ENCODE measurements at regions not wholly inside any gene's neighbourhood (a gene's known extent, or its start where the extent isn't known, plus 50 kb on each side); places are given as distances from the start of the nearest gene placed in this dataset.
A peak's percentile ranks its signal among the peaks of the same experiment; 100 is the strongest.

DNA sequence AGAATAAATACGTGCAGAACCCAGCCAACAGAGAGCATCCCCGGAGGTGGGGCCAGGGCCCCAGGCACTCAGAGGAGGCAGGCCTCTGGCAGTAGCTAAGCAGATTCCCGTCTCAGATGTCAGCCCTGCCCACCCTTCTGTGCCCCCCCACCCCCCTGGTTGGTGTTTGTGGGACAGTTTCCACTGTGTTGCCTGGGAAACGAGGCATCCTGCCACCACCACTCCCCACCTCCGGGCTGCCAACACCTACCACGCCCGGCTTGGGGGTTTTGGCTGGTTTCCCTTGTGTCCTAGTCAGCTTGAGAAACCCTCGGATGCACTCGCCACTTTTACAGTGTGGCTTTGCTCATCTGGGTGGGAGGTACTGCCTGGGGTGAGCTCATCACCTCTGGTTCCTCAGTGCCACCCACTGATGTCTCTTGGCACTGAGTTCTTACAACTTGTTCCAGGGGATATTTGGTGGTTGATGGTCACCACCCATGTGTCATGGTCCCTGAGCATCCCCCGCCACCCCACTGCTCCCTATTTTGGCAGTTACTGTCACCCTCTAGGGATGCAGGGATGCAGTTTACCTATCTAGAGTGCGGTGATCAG lies 72.4 kb upstream of the YWHAQ start:
- intact Hi-C loops (cut with DNase I): no loop called here
- Histone ChIP-seq H3K36me3 (no peaks in the 10 kb centered on the region), H3K9me3 (no peaks in the 10 kb centered on the region), H3K4me3 (no peak overlapping the region), H3K4me1 (peaks cover 4 to 8% of the 10 kb centered on the region in 2 donors), H3K27ac (no peak overlapping the region), H3K27me3 (no peaks in the 10 kb centered on the region)
- TF ChIP-seq, protein P1, sequence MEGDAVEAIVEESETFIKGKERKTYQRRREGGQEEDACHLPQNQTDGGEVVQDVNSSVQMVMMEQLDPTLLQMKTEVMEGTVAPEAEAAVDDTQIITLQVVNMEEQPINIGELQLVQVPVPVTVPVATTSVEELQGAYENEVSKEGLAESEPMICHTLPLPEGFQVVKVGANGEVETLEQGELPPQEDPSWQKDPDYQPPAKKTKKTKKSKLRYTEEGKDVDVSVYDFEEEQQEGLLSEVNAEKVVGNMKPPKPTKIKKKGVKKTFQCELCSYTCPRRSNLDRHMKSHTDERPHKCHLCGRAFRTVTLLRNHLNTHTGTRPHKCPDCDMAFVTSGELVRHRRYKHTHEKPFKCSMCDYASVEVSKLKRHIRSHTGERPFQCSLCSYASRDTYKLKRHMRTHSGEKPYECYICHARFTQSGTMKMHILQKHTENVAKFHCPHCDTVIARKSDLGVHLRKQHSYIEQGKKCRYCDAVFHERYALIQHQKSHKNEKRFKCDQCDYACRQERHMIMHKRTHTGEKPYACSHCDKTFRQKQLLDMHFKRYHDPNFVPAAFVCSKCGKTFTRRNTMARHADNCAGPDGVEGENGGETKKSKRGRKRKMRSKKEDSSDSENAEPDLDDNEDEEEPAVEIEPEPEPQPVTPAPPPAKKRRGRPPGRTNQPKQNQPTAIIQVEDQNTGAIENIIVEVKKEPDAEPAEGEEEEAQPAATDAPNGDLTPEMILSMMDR (IDR thresholded peaks at IDR 0.05): no peak
- peak; percentile 61 for ATAC-seq
- peak in 2 of 4 donors; percentile 33 to 53 for DNase-seq

DNA sequence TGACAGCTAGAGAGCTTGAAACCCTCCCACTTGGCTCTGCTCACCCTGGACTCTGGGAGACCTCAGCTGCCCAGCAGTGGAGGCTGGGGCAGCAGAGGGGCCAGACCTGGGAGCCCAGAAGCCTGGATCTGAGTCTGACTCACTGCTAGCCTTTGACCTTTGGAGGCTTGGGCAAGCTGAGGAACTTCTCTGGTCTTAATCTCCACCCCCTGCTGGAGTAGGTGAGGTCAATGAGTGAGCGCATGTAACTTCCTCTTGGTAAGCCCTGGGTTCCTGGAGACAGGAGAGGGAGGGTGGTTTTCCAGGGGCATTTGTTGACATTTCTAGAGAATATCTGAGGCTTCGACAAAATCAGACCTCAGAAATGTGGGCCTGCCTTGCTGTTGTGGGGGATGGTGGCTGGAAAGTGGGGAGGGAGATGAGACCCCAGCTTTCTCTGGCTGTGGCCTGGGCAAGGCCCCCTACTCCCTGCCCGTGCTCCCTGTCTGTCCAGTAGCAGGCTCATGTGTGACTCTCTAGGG lies 73.0 kb upstream of the YWHAQ start:
- Histone ChIP-seq H3K27me3 (no peaks in the 10 kb centered on the region), H3K4me3 (no peak overlapping the region), H3K4me1 (peaks cover 4 to 8% of the 10 kb centered on the region in 2 donors), H3K9me3 (no peaks in the 10 kb centered on the region), H3K36me3 (no peaks in the 10 kb centered on the region), H3K27ac (no peak overlapping the region)
- TF ChIP-seq, protein P1 (IDR thresholded peaks at IDR 0.05): no peak
- DNase-seq (peak in 1 of 4 donors; percentile 53), ATAC-seq (peak; percentile 86)
- intact Hi-C loops (cut with DNase I): no loop called here

DNA sequence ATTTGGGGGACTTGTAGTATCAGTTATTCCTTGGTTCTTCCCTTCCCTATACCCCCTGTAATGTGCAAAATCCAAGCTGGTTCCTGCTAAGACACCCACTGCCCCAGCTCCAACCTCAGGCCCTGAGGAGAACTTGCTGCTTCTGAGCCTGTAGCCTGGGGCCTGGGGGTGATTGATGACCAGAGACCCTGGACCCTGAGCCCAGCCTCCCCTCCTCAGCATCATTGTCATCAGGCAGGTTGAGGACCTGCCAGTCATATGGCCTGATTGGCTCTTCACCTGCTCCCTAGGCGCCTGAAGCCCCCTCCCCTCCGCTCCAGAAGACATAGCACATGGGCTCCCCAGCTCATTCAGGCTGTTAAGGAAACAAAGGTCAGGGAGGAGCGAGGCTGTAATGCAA lies 73.8 kb upstream of the YWHAQ start:
- TF ChIP-seq, protein P1 (IDR thresholded peaks at IDR 0.05): no peak
- no peaks in the 10 kb centered on the region for H3K27me3 ChIP-seq
- H3K9me3 ChIP-seq: no peaks in the 10 kb centered on the region
- intact Hi-C loops (cut with DNase I): no loop called here
- H3K4me1 ChIP-seq: peaks cover 4 to 8% of the 10 kb centered on the region in 2 donors
- ATAC-seq: no peak
- no peaks in the 10 kb centered on the region for H3K36me3 ChIP-seq
- DNase-seq: no peak
- H3K4me3 ChIP-seq: no peak overlapping the region
- no peak overlapping the region for H3K27ac ChIP-seq

DNA sequence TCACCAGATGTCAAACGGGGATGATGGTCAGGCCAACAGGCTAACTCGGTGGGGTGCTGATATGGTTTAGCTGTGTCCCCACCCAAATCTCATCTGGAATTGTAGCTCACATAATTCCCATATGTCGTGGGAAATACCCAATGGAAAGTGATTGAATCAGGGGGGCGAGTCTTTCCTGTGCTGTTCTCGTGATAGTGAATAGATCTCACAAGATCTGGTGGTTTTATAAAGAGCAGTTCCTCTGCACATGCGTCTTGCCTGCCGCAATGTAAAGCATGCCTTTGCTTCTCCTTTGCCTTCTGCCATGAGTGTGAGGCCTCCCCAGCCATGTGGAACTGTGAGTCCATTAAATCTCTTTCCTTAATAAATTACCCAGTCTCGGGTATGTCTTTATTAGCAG lies 74.4 kb upstream of the YWHAQ start:
- TF ChIP-seq, protein P1 (IDR thresholded peaks at IDR 0.05): no peak
- ATAC-seq: no peak
- no peak for DNase-seq
- intact Hi-C loops (cut with DNase I): no loop called here
- H3K36me3 ChIP-seq: no peaks in the 10 kb centered on the region
- no peaks in the 10 kb centered on the region for H3K27me3 ChIP-seq
- H3K4me1 ChIP-seq: peaks cover 4 to 8% of the 10 kb centered on the region in 2 donors
- no peak overlapping the region for H3K27ac ChIP-seq
- no peak overlapping the region for H3K4me3 ChIP-seq
- H3K9me3 ChIP-seq: no peaks in the 10 kb centered on the region

DNA sequence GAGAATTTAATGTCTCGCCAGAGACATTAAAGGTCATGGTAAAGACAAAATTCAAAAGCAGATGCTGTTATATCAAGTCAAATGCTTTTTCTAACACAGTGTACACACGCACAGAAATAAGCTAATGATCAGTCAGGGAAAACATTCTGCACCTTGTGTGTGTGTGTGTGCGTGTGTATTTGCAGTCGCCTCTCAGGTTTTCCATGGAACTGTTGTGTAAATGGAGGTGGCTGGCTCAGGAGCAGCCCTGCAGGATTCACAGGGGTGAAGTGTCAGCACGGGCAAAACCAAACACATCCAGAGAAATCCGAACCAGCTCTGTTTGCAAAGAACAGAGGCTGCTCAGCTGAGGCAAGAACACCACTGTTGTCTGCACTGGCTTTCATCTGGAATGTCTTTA lies 76.2 kb upstream of the YWHAQ start:
- no peaks in the 10 kb centered on the region for H3K9me3 ChIP-seq
- H3K27me3 ChIP-seq: no peaks in the 10 kb centered on the region
- ATAC-seq (no peak), DNase-seq (no peak)
- intact Hi-C loops (cut with DNase I): no loop called here
- H3K4me3 ChIP-seq: no peak overlapping the region
- H3K4me1 ChIP-seq: peaks cover 4 to 8% of the 10 kb centered on the region in 2 donors
- no peak overlapping the region for H3K27ac ChIP-seq
- H3K36me3 ChIP-seq: no peaks in the 10 kb centered on the region
- TF ChIP-seq, protein P1 (IDR thresholded peaks at IDR 0.05): no peak

Data from left lung (tissue), 4 donors.